ENCODE measurements at regions not wholly inside any gene's neighbourhood (a gene's known extent, or its start where the extent isn't known, plus 50 kb on each side); places are given as distances from the start of the nearest gene placed in this dataset.

- intact Hi-C loops (cut with DNase I): no loop called here
- no peaks in the 10 kb centered on the region for H3K9me3 ChIP-seq
- no peak for DNase-seq
- H3K36me3 ChIP-seq: no peaks in the 10 kb centered on the region
- peaks cover 6% of the 10 kb centered on the region for H3K4me1 ChIP-seq (ENCODE audit: insufficient read depth)
- no peak overlapping the region for H3K27ac ChIP-seq
- WGBS, 3 donors: 91 to 93% (median 92%) methylated on average over 3 of the region's 3 CpGs
- no peaks in the 10 kb centered on the region for H3K27me3 ChIP-seq
- no peak overlapping the region for H3K4me3 ChIP-seq
- TF ChIP-seq POLR2A (IDR thresholded peaks at IDR 0.05) (no peak), EP300 (IDR thresholded peaks at IDR 0.05) (no peak), CTCF (IDR thresholded peaks at IDR 0.05) (no peak)
Observed at GRCh38 chr11:95713428-95713827, 76.2 kb downstream of the FAM76B start.

- intact Hi-C loops (cut with DNase I): no loop called here
- Histone ChIP-seq H3K4me3 (no peak overlapping the region), H3K36me3 (no peaks in the 10 kb centered on the region), H3K27ac (no peak overlapping the region), H3K9me3 (no peaks in the 10 kb centered on the region), H3K27me3 (no peaks in the 10 kb centered on the region), H3K4me1 (ENCODE audit: insufficient read depth) (peaks cover 6% of the 10 kb centered on the region)
- WGBS, 3 donors: 67 to 79% (median 76%) methylated on average over 3 of the region's 3 CpGs
- no peak for DNase-seq
- TF ChIP-seq CTCF (IDR thresholded peaks at IDR 0.05) (no peak), POLR2A (IDR thresholded peaks at IDR 0.05) (no peak), EP300 (IDR thresholded peaks at IDR 0.05) (no peak)
Observed at GRCh38 chr11:95711945-95712221, 77.7 kb downstream of the FAM76B start.

- no peak overlapping the region for H3K27ac ChIP-seq
- intact Hi-C loops (cut with DNase I): no loop called here
- H3K36me3 ChIP-seq: no peaks in the 10 kb centered on the region
- no peak overlapping the region for H3K4me3 ChIP-seq
- H3K4me1 ChIP-seq (ENCODE audit: insufficient read depth): peaks cover 6% of the 10 kb centered on the region
- DNase-seq: peak; percentile 39 to 56 (median 46)
- TF ChIP-seq EP300 (IDR thresholded peaks at IDR 0.05): no peak
- TF ChIP-seq CTCF (IDR thresholded peaks at IDR 0.05): no peak
- TF ChIP-seq POLR2A (IDR thresholded peaks at IDR 0.05): no peak
- WGBS, 3 donors: 14 to 29% (median 19%) methylated on average over 7 of the region's 7 CpGs
- H3K27me3 ChIP-seq: no peaks in the 10 kb centered on the region
- H3K9me3 ChIP-seq: no peaks in the 10 kb centered on the region
Observed at GRCh38 chr11:95711162-95711944, 78.2 kb downstream of the FAM76B start.

GRCh38 chr11:95708681-95709080, 80.9 kb downstream of the FAM76B start:
- TF ChIP-seq CTCF (IDR thresholded peaks at IDR 0.05) (no peak), EP300 (IDR thresholded peaks at IDR 0.05) (no peak), POLR2A (IDR thresholded peaks at IDR 0.05) (no peak)
- intact Hi-C loops (cut with DNase I): loop anchor here (5.0 to 10.0 kb wide), 4 partner anchors 371 to 641 kb away; partner anchors contain the start of genes SESN3 (in 1 of the 4) and SRSF8 (in 1 of the 4)
- no peak for DNase-seq
- H3K4me1 ChIP-seq (ENCODE audit: insufficient read depth): peaks cover 9% of the 10 kb centered on the region
- no peaks in the 10 kb centered on the region for H3K9me3 ChIP-seq
- H3K36me3 ChIP-seq: no peaks in the 10 kb centered on the region
- H3K27me3 ChIP-seq: no peaks in the 10 kb centered on the region
- no peak overlapping the region for H3K27ac ChIP-seq
- 86 to 95% (median 89%) methylated on average over 1 of the region's 1 CpG for WGBS, 3 donors
- no peak overlapping the region for H3K4me3 ChIP-seq

Data from ovary (tissue), 7 donors.